ENCODE measurements at regions not wholly inside any gene's neighbourhood (a gene's known extent, or its start where the extent isn't known, plus 50 kb on each side); places are given as distances from the start of the nearest gene placed in this dataset.

GRCh38 chr2:133966720-133967304, 287.1 kb upstream of the MGAT5 start:
- TF ChIP-seq PPARA (CRISPR knock-in tag; IDR thresholded peaks at IDR 0.05; ENCODE audit: borderline replicate concordance) (no peak), SNAI2 (CRISPR knock-in tag; IDR thresholded peaks at IDR 0.05) (no peak), CSDC2 (CRISPR knock-in tag; IDR thresholded peaks at IDR 0.05) (no peak), ZFP30 (CRISPR knock-in tag; IDR thresholded peaks at IDR 0.05) (no peak), BACH2 (CRISPR knock-in tag; IDR thresholded peaks at IDR 0.05; ENCODE audit: borderline replicate concordance) (no peak)

Data from SK-N-SH treated with all-trans-retinoic acid at 6 μM for 48 hours (cell line).